CD4-positive, CD25-positive, alpha-beta regulatory T cell (primary cell): ENCODE measurements at regions not wholly inside any gene's neighbourhood (a gene's known extent, or its start where the extent isn't known, plus 50 kb on each side); places are given as distances from the start of the nearest gene placed in this dataset.

ENCODE experiments used
- ATAC-seq, 2 donors: fragments of 150-1000 bp; cut with Tn5 transposase; one replicate each; pipeline ENCODE4 v1.10.0; 2021; ENCODE audit warnings: low read depth in 2 of 2, moderate number of reproducible peaks in 2 of 2, moderate library complexity in 1 of 2
- DNase-seq, 3 donors: peaks; one replicate each; pipeline versions ENCODE4 v3.0.0 to v3.0.0-alpha.2; 2012 to 2022; ENCODE audit warnings: mixed read lengths in 1 of 3
- H3K27ac ChIP-seq: one replicate; pipeline ENCODE4 v1.7.0; 2013; ENCODE audit warnings: mild to moderate bottlenecking, low read length; ENCODE audit not compliant: insufficient read depth, poor library complexity, severe bottlenecking
- H3K27me3 ChIP-seq: one replicate; pipeline ENCODE4 v1.7.0; 2013; ENCODE audit warnings: low read length; ENCODE audit not compliant: control insufficient read depth, insufficient read depth
- H3K36me3 ChIP-seq: one replicate; pipeline ENCODE4 v1.7.0; 2013; ENCODE audit warnings: mild to moderate bottlenecking, low read length, moderate library complexity; ENCODE audit not compliant: control insufficient read depth, insufficient read depth
- H3K4me1 ChIP-seq: 2 replicates; pipeline ENCODE4 v1.7.0; 2013; ENCODE audit warnings: mild to moderate bottlenecking, low read length; ENCODE audit not compliant: insufficient read depth, control insufficient read depth, poor library complexity, severe bottlenecking
- H3K4me3 ChIP-seq: one replicate; pipeline ENCODE4 v1.7.0; 2013; ENCODE audit warnings: low read depth, mild to moderate bottlenecking, low read length, moderate library complexity
- H3K9me3 ChIP-seq, 2 experiments: 1 replicate in 1 of 2; 2 replicates in 1 of 2; pipeline ENCODE4 v1.7.0; 2013; ENCODE audit warnings: low read length in 2 of 2, mild to moderate bottlenecking in 1 of 2, moderate library complexity in 1 of 2; ENCODE audit not compliant: control insufficient read depth in 2 of 2
- H3K27ac Mint-ChIP-seq, 3 donors: one replicate each; pipeline ENCODE4 v1.8.0; 2020 to 2022; ENCODE audit warnings: mild to moderate bottlenecking in 3 of 3, mixed read lengths in 3 of 3, moderate library complexity in 2 of 3
- H3K27me3 Mint-ChIP-seq: one replicate; pipeline ENCODE4 v1.8.0; 2022; ENCODE audit warnings: mild to moderate bottlenecking, mixed read lengths
- H3K36me3 Mint-ChIP-seq: one replicate; pipeline ENCODE4 v1.8.0; 2020; ENCODE audit warnings: mixed read lengths
- H3K4me1 Mint-ChIP-seq, 4 donors: one replicate each; pipeline ENCODE4 v1.8.0; 2020 to 2022; ENCODE audit warnings: mixed read lengths in 4 of 4, mild to moderate bottlenecking in 1 of 4
- H3K4me3 Mint-ChIP-seq, 4 donors: one replicate each; pipeline ENCODE4 v1.8.0; 2020 to 2022; ENCODE audit warnings: mild to moderate bottlenecking in 4 of 4, mixed read lengths in 4 of 4, moderate library complexity in 3 of 4
- H3K9me3 Mint-ChIP-seq, 7 donors: one replicate each; pipeline ENCODE4 v1.8.0; 2020 to 2022; ENCODE audit warnings: mixed read lengths in 7 of 7, mild to moderate bottlenecking in 3 of 7, moderate library complexity in 2 of 7

GRCh38 chr3:17800232-17800631 lies 57.8 kb upstream of the TBC1D5 start:
- Mint-ChIP-seq H3K36me3 (no peaks in the 10 kb centered on the region), H3K27ac (no peak overlapping the region), H3K4me3 (no peak overlapping the region), H3K27me3 (peaks cover 16% of the 10 kb centered on the region), H3K9me3 (peaks cover 0 to 5% (median 0%) of the 10 kb centered on the region in 7 donors), H3K4me1 (no peaks in the 10 kb centered on the region)
- no peaks in the 10 kb centered on the region for H3K9me3 ChIP-seq
- no peak overlapping the region for H3K4me3 ChIP-seq
- ATAC-seq (no peak), DNase-seq (no peak)
- no peaks in the 10 kb centered on the region for H3K36me3 ChIP-seq
- H3K4me1 ChIP-seq: no peaks in the 10 kb centered on the region
- H3K27ac ChIP-seq: no peak overlapping the region
- peaks cover 3% of the 10 kb centered on the region for H3K27me3 ChIP-seq

DNA sequence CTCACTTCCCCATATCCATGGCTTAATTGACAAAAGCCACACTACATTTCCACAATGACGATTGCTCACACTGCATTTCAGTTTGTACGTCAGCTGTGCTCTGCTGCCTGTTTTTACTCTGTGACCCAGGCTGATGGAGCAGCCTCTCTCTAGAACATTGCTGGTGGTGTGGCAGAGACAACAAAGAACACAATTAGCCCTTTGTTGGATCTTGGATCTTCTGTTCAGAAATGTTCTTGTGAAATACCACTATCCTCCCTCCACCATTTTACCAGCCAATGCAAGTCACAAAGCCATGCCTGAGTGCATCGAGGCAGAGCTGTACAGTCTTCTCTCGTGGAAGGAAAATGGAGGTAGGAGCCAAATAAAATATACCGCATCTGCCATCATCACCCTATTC lies 56.9 kb upstream of the TBC1D5 start:
- DNase-seq: no peak
- Mint-ChIP-seq H3K4me3 (no peak overlapping the region), H3K4me1 (no peaks in the 10 kb centered on the region), H3K27ac (no peak overlapping the region), H3K36me3 (no peaks in the 10 kb centered on the region), H3K27me3 (peaks cover 10% of the 10 kb centered on the region), H3K9me3 (peaks cover 0 to 5% (median 0%) of the 10 kb centered on the region in 7 donors)
- Histone ChIP-seq H3K4me3 (no peak overlapping the region), H3K27me3 (peaks cover 3% of the 10 kb centered on the region), H3K4me1 (no peaks in the 10 kb centered on the region), H3K9me3 (no peaks in the 10 kb centered on the region), H3K36me3 (no peaks in the 10 kb centered on the region), H3K27ac (no peak overlapping the region)
- no peak for ATAC-seq

- Mint-ChIP-seq H3K27me3 (peaks cover 5% of the 10 kb centered on the region), H3K9me3 (peaks cover 0 to 5% (median 3%) of the 10 kb centered on the region in 7 donors), H3K27ac (no peak overlapping the region), H3K36me3 (no peaks in the 10 kb centered on the region), H3K4me1 (no peaks in the 10 kb centered on the region), H3K4me3 (peak overlapping the region in 1 of 4 donors; percentile 87)
- ATAC-seq: no peak
- H3K27me3 ChIP-seq: peaks cover under 1% of the 10 kb centered on the region
- no peak overlapping the region for H3K27ac ChIP-seq
- no peaks in the 10 kb centered on the region for H3K9me3 ChIP-seq
- DNase-seq: no peak
- H3K36me3 ChIP-seq: no peaks in the 10 kb centered on the region
- H3K4me3 ChIP-seq: no peak overlapping the region
- H3K4me1 ChIP-seq: no peaks in the 10 kb centered on the region
Measured at GRCh38 chr3:17798000-17798399, 55.6 kb upstream of the TBC1D5 start.

DNA sequence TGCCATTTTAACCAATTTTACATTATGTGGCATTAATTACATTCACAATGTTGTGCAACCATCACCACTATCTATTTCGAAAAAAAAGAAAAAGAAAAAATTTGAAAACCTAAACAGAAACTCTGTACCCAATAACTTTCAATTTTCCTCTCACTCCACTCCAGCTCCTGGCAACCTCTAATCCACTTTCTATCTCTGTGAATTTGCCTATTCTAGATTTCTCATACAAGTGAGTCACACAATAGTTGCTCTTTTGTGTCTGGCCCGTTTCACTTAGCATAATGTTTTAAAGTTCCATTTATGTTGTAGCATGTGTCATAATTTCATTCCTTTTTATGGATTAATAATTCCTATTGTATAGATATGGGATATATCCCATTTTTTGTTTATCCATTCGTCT lies 53.3 kb upstream of the TBC1D5 start:
- no peak for DNase-seq
- Mint-ChIP-seq H3K4me3 (no peak overlapping the region), H3K27ac (no peak overlapping the region), H3K36me3 (no peaks in the 10 kb centered on the region), H3K4me1 (no peaks in the 10 kb centered on the region), H3K27me3 (peaks cover 13% of the 10 kb centered on the region), H3K9me3 (peaks cover 0 to 14% (median 5%) of the 10 kb centered on the region in 7 donors)
- Histone ChIP-seq H3K27me3 (no peaks in the 10 kb centered on the region), H3K4me1 (no peaks in the 10 kb centered on the region), H3K9me3 (peaks cover 0 to 5% of the 10 kb centered on the region in 2 experiments), H3K4me3 (no peak overlapping the region), H3K27ac (no peak overlapping the region), H3K36me3 (no peaks in the 10 kb centered on the region)
- ATAC-seq: no peak

DNA sequence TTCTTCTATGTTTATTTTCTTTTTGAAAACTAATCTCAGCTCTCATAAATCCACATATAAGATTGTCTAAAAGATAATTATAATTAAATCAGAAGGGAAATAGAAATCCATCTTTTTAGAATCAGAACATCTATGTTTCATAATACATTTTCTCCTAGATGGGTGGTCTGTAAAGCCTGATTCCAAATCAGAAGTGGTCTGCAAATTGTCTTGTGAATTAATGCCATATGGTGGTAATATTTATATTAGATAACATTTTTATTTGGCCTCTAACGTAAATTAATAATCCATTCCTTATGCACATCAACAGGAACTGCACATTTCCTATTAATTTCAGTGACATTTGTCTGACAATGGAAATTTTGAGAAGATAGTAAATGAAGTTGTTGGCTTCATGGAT lies 52.8 kb upstream of the TBC1D5 start:
- Histone ChIP-seq H3K4me3 (no peak overlapping the region), H3K27ac (no peak overlapping the region), H3K36me3 (no peaks in the 10 kb centered on the region), H3K9me3 (peaks cover 0 to 5% of the 10 kb centered on the region in 2 experiments), H3K4me1 (no peaks in the 10 kb centered on the region), H3K27me3 (no peaks in the 10 kb centered on the region)
- no peak overlapping the region for H3K4me3 Mint-ChIP-seq
- no peak overlapping the region for H3K27ac Mint-ChIP-seq
- H3K27me3 Mint-ChIP-seq: peaks cover 11% of the 10 kb centered on the region
- no peak for DNase-seq
- H3K4me1 Mint-ChIP-seq: no peaks in the 10 kb centered on the region
- peaks cover 1 to 14% (median 5%) of the 10 kb centered on the region in 7 donors for H3K9me3 Mint-ChIP-seq
- no peak for ATAC-seq
- H3K36me3 Mint-ChIP-seq: no peaks in the 10 kb centered on the region

- Mint-ChIP-seq H3K27ac (no peak overlapping the region), H3K4me1 (no peaks in the 10 kb centered on the region), H3K36me3 (no peaks in the 10 kb centered on the region), H3K4me3 (no peak overlapping the region), H3K27me3 (peaks cover 11% of the 10 kb centered on the region), H3K9me3 (peaks cover 0 to 14% (median 6%) of the 10 kb centered on the region in 7 donors)
- Histone ChIP-seq H3K36me3 (no peaks in the 10 kb centered on the region), H3K27ac (no peak overlapping the region), H3K4me3 (no peak overlapping the region), H3K9me3 (peaks cover 0 to 5% of the 10 kb centered on the region in 2 experiments), H3K4me1 (no peaks in the 10 kb centered on the region), H3K27me3 (no peaks in the 10 kb centered on the region)
- DNase-seq (no peak), ATAC-seq (no peak)
Measured at GRCh38 chr3:17793542-17794195, 51.2 kb upstream of the TBC1D5 start.
